ENCODE measurements at regions not wholly inside any gene's neighbourhood (a gene's known extent, or its start where the extent isn't known, plus 50 kb on each side); places are given as distances from the start of the nearest gene placed in this dataset.

GRCh38 chr2:81250270-81250669 is 945.7 kb upstream of the LRRTM1 start:
- TF ChIP-seq POLR2A (IDR thresholded peaks at IDR 0.05; ENCODE audit: low read length): no peak
- TF ChIP-seq GATA1 (IDR thresholded peaks at IDR 0.05; ENCODE audit: low read depth, low read length): no peak
